Activated naive CD4-positive, alpha-beta T cell treated with anti-CD3 and anti-CD28 coated beads, Interleukin-2, amount 50 U/mL, for 24 hours (primary cell): ENCODE measurements at regions not wholly inside any gene's neighbourhood (a gene's known extent, or its start where the extent isn't known, plus 50 kb on each side); places are given as distances from the start of the nearest gene placed in this dataset.
"Not testable (repeated sequence)": the region's sequence is repeated elsewhere in the genome, so short reads cannot be mapped to it uniquely, and the experiment has no call there.

Experiments used
- H3K27ac Mint-ChIP-seq: one replicate; pipeline ENCODE4 v1.8.0; 2021; ENCODE audit warnings: mild to moderate bottlenecking, mixed read lengths
- H3K27me3 Mint-ChIP-seq: one replicate; pipeline ENCODE4 v1.8.0; 2021; ENCODE audit warnings: mixed read lengths
- H3K36me3 Mint-ChIP-seq: one replicate; pipeline ENCODE4 v1.8.0; 2021; ENCODE audit warnings: mixed read lengths
- H3K4me1 Mint-ChIP-seq: one replicate; pipeline ENCODE4 v1.8.0; 2021; ENCODE audit warnings: mixed read lengths
- H3K4me3 Mint-ChIP-seq: one replicate; pipeline ENCODE4 v1.8.0; 2021; ENCODE audit warnings: mild to moderate bottlenecking, mixed read lengths
- H3K9me3 Mint-ChIP-seq: one replicate; pipeline ENCODE4 v1.8.0; 2021; ENCODE audit warnings: mixed read lengths

DNA sequence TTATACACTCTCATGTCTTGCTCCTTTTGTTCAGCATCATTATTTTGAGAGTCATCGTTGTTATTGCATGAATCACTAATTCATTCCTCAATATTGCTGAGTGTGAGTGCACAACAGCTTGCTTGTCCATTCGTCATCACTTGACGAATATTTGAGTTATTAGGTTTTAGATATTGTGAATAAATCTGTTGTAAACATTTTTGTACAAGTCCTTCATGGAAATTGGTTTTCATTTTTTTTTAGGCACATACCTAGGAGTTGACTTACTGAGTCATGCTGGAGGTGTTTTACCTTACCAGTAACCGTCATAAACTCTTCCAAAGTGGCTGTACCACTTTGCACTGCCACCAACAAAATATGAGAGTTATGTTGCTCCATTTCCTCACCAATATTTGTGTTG is 84.2 kb upstream of the NCK2 start:
- peaks cover under 1% of the 10 kb centered on the region for H3K27me3 Mint-ChIP-seq
- H3K36me3 Mint-ChIP-seq, result peaks cover 6% of the 10 kb centered on the region
- no peaks in the 10 kb centered on the region for H3K4me1 Mint-ChIP-seq
- H3K27ac Mint-ChIP-seq, result no peak overlapping the region
- H3K4me3 Mint-ChIP-seq, result no peak overlapping the region
- peaks cover 14% of the 10 kb centered on the region for H3K9me3 Mint-ChIP-seq

DNA sequence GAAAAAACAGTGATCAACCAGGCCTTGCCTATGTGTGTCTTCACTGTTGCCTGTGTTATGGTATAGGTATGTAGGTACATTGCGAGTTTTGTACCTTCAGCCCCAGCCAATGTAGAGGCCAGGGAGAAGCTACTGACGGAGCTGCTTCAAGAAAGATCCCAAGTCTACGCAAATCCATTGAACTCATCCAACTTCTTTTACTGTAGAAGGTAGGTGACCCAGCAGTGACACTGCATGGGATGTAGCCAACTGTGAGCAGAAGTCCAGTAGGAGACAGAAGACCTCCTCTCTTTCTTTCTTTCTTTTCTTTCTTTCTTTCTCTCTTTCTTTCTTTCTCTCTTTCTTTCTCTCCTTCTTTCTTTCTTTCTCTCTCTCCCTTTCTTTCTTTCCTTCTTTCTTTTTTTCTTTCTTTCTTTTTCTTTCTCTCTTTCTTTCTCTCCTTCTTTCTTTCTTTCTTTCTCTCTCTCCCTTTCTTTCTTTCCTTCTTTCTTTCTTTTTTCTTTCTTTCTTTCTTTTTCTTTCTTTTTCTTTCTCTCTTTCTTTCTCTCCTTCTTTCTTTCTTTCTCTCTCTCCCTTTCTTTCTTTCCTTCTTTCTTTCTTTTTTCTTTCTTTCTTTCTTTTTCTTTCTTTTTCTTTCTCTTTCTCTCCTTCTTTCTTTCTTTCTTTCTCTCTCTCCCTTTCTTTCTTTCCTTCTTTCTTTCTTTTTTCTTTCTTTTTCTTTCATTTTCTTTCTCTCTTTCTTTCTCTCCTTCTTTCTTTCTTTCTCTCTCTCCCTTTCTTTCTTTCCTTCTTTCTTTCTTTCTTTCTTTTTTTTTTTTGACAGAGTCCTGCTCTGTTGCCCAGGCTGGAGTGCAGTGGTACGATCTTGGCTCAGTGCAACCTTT is 88.7 kb upstream of the NCK2 start:
- not testable (repeated sequence) for H3K9me3 Mint-ChIP-seq, H3K27ac Mint-ChIP-seq, H3K4me3 Mint-ChIP-seq, H3K27me3 Mint-ChIP-seq, H3K36me3 Mint-ChIP-seq, H3K4me1 Mint-ChIP-seq

DNA sequence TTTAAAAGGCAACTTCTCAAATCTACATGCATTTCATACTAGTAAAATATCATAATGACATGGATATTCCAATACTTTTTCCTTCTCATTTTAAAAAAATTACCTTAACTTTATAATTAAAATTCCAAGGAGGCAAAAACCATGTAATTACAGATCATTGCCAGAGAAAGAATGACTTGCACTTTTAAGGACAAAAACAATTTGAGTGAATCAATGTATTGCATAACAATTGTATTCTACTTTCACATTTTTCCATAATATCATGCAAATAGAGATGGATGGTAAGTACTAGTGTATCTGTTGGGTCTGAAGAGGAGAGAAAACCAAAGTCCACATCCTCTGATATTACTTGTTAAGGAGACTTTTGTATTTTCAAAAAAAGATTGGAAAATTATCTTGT is 89.5 kb upstream of the NCK2 start:
- Mint-ChIP-seq H3K4me3 (no peak overlapping the region), H3K9me3 (peaks cover 2% of the 10 kb centered on the region), H3K36me3 (no peaks in the 10 kb centered on the region), H3K4me1 (peaks cover 10% of the 10 kb centered on the region), H3K27me3 (no peaks in the 10 kb centered on the region), H3K27ac (no peak overlapping the region)

DNA sequence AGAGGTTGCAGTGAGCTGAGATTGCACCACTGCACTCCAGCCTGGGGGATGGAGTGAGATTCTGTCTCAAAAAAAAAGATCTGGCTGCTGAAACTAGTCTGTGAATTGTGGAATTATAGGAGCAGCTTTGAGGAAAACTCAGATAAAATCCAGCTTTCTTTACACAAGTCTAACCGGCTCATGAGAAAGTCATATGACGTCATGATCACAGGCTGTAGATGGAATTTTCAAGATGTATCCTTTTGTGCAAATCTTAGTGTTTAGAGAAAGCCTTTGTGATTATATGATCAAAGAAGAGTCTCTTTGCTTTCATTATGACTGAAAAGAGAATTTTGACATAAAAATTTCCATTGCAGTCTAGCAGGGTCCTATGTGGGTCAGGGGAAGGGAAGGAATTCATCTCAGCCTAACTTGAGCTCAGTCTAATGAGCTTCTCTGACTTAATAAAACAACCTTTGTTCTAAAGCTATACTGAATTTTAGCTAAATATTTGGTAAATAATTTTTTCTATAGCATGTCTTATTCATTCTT is 90.2 kb upstream of the NCK2 start:
- Mint-ChIP-seq H3K36me3 (no peaks in the 10 kb centered on the region), H3K4me3 (no peak overlapping the region), H3K9me3 (no peaks in the 10 kb centered on the region), H3K27ac (no peak overlapping the region), H3K27me3 (no peaks in the 10 kb centered on the region), H3K4me1 (peaks cover 10% of the 10 kb centered on the region)

DNA sequence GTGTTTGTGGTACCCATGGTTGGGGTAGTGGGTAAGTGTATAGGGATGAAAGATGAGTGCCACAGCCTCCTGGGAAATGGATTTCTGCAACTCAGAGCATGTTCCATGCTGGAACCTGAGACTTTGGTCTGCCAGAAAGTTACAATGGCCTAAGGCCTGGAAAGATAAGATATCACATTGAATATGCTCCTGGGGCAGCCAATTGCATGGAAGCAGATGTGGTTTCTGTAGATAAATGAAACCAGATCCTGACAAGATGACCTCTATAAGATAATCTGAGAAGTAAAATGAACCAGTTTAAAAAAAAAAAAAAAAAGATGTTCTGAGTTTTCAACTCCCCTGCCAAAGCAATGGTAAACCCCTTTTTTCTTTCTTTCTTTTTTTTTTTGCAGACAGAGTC is 91.4 kb upstream of the NCK2 start:
- Mint-ChIP-seq H3K4me1 (peaks cover 10% of the 10 kb centered on the region), H3K9me3 (no peaks in the 10 kb centered on the region), H3K36me3 (no peaks in the 10 kb centered on the region), H3K27me3 (no peaks in the 10 kb centered on the region), H3K27ac (no peak overlapping the region), H3K4me3 (no peak overlapping the region)

DNA sequence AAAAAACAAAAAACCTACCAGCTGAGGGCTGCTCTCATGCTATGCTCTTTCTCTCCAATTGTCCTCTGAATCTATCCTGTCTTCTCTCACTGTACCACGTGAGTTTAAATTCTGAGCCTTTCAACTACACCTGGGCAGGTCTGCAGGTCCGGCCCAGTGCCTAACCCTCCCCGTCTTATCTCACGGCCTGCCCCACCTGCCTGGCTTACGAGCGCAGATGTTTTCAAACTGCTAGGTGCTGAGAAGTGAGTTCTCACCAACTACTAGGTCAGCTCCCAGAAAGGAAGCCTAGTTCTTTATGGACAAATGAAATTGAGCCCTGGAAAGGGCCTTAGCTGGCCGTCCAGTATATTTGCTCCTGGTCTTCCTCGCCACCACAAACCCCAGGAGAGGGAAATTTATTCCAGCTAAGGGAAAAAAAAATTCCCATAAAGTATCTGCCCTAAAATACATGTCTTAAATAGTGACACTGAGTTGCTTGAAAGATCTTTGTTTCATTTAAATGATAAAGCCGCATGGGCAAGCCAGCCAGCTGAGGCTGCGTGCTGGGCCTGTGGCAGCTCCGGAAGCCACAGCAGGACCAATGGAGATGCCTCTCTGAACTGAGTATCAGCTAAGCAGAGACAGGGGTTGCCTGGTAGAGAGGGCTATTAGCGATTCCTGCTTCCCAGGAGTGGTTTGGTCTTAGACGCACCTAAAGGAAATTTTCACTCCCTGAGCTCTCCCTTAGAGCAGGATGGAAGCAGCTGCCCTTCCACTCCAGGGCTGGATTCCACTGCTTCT is 92.5 kb upstream of the NCK2 start:
- no peaks in the 10 kb centered on the region for H3K36me3 Mint-ChIP-seq
- no peaks in the 10 kb centered on the region for H3K27me3 Mint-ChIP-seq
- H3K27ac Mint-ChIP-seq, result no peak overlapping the region
- peaks cover 10% of the 10 kb centered on the region for H3K4me1 Mint-ChIP-seq
- no peaks in the 10 kb centered on the region for H3K9me3 Mint-ChIP-seq
- no peak overlapping the region for H3K4me3 Mint-ChIP-seq

DNA sequence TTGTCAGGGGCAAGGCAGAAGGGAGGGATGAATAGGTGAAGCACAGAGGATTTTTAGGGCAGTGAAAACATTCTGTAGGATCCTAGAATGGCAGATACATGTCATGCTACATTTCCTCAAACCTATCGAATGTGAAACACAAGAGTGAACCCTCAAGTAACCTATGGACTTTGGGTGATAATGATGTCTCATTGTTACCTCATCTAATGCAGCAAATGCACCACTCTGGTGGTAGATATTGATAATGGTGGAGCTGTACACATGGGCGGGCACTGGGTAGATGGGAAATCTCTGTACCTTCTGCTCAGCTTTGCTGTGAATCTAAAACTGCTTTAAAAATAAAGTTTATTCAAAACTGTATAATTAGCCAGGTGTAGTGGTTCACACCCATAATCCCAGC is 95.2 kb upstream of the NCK2 start:
- Mint-ChIP-seq H3K36me3 (no peaks in the 10 kb centered on the region), H3K4me1 (peaks cover 8% of the 10 kb centered on the region), H3K9me3 (no peaks in the 10 kb centered on the region), H3K4me3 (no peak overlapping the region), H3K27me3 (no peaks in the 10 kb centered on the region), H3K27ac (no peak overlapping the region)

DNA sequence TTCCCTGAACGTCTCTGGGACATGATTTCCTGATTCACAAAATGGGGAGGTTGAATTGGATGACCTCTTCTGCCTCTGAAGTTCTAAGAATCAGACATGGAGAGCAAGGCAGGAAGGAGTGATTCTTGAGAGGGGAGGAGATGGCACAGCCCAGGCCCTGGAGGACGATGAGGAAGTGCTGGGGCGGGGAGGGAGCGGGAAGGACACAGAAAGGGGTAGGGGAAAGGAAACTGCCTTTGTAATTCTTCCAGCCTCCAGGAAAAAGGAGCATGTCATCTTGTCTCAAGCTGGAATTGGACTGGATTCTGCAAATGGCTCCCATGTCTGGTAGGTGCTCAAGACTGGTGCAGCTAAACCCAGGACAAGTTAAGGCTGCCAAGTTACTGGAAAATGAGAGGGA is 97.0 kb upstream of the NCK2 start:
- Mint-ChIP-seq H3K36me3 (no peaks in the 10 kb centered on the region), H3K4me1 (peaks cover 5% of the 10 kb centered on the region), H3K27me3 (no peaks in the 10 kb centered on the region), H3K27ac (no peak overlapping the region), H3K4me3 (no peak overlapping the region), H3K9me3 (no peaks in the 10 kb centered on the region)

DNA sequence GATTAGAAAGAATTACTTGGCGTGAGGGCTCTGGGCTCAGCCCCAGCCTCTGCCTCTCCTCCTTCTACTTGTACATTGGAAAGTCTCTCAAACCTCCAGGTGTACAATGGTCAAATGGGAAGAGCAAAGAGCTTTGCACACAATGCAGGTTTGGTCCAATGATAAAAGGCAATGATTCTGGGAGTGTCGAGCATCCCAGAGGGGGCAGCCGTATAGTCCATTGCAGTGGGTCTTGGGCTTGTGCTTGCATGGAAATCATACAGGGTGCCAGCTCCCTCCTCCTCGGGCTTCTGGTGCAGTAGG is 98.0 kb upstream of the NCK2 start:
- H3K27me3 Mint-ChIP-seq, result no peaks in the 10 kb centered on the region
- H3K27ac Mint-ChIP-seq, result no peak overlapping the region
- no peaks in the 10 kb centered on the region for H3K36me3 Mint-ChIP-seq
- H3K4me3 Mint-ChIP-seq, result no peak overlapping the region
- no peaks in the 10 kb centered on the region for H3K9me3 Mint-ChIP-seq
- peaks cover 5% of the 10 kb centered on the region for H3K4me1 Mint-ChIP-seq

DNA sequence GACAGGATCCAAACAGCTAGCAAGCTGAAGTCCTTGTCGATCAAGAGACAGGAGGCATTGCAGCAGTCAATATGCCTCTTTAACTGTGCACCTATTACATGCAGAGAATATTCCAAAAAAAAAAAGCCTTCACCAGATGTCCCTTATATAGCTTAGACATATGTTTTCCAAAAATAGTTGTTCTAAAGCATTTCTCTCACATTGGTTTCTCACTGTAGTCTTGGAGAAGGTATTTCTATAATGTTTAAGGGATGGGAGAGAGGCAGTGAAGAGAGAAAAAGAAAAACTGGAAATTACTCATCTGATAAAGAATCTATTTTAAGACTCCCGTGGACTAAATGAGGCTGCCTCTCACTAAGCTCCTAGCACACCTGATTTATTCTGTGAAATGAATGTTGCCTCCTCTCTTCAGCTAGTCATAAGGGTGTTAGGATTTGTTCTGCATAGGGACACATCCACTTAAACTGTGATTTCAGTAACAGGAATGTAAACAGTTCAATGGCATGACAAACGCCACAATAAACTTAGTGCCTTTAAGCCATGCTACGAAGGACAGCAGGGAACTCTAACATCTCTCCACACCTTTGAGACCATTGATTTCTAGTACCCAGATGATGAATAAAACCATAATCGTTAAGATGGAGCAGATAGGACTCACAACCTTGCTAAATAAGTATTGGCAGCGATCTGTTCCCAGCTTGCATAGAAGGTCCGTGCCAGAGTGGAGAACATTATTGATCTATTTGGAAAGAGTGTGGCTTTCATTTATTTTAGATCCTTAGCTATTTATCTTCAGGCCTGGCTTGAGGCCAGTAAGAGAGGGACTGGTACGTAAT is 98.6 kb upstream of the NCK2 start:
- H3K4me1 Mint-ChIP-seq, result peaks cover 5% of the 10 kb centered on the region
- H3K27ac Mint-ChIP-seq, result no peak overlapping the region
- H3K27me3 Mint-ChIP-seq, result no peaks in the 10 kb centered on the region
- H3K9me3 Mint-ChIP-seq, result no peaks in the 10 kb centered on the region
- no peak overlapping the region for H3K4me3 Mint-ChIP-seq
- H3K36me3 Mint-ChIP-seq, result no peaks in the 10 kb centered on the region

DNA sequence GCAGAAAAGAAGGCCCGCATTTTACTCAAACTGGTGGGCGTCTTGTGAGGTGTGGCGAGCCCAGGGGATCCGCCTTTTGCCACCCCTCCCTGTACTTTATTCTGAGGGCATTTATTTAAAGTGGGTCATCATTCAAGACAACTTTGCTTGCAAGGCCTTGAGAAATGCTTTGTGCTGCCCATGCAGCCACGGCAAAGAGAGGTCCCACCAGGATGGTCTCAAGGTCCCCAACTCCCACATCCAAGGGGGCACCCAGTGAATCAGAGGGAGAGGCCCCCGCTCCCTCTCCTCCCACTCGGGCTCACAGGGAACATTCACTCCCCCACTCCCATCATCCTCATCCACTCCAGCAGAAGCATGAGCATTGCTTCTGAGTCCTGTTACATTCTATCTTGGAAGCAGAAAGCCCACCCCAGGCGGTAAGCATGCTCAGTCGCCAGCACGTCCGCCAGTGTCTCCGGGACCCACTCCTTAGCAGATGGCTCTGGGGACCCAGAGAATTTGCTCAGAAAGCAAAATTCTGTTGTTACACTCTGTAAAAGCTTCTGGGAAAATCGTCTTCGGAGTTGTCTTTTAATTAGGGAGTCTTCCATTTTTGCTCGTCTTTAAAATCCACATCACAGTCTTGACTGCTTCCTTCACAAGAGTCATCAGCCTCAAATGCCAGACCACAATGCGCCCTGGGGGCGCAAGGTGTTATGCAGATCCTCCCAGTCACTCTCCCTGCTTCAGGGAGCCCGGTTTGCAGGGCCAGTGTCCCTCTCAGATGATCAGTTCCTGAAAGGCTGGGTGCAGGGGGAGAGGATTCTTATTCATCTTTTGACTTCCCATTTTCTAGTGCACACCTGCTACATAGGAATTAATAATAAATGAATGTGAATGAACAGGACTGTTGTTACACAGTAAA is 99.4 kb upstream of the NCK2 start:
- Mint-ChIP-seq H3K27ac (peak overlapping the region; percentile 31), H3K36me3 (no peaks in the 10 kb centered on the region), H3K4me1 (no peaks in the 10 kb centered on the region), H3K4me3 (no peak overlapping the region), H3K9me3 (no peaks in the 10 kb centered on the region), H3K27me3 (no peaks in the 10 kb centered on the region)

DNA sequence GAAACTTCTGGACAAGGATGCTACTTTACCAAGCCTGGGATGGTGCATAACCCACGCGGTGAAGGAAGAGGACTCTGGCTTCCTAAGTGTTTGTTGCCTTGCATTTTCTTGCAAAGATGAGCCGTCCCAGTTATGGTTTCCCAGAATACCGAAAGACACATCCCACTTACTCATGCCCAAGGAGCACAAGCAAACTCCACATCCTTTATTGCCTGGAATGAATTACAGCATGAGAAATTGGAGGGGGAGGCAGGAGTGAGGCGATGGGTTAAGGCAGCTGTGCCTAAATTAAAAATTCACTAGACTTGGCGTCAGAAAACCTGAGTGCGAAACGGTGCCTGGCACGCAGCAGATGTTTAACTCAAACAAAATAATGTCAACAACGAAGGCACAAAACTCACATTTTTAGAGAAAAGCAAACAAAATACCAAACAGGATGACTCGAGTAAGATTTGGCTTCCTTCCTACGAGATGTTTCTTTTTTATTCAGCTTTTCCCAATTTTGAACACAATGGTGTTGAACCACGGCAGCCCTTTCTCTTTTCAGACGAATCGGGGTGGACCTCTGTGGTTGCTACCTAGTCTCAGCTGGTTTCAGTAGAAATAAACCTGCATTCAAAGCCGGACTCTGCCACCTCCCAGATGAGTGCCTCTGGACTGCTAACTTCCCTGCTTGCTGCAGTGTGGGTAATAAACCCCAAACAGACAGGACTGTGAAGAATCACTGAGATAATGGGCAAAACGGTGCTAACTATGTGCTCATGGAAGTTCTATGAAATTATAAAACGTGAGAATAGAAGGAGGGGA is 100.3 kb upstream of the NCK2 start:
- no peaks in the 10 kb centered on the region for H3K36me3 Mint-ChIP-seq
- no peaks in the 10 kb centered on the region for H3K4me1 Mint-ChIP-seq
- no peak overlapping the region for H3K4me3 Mint-ChIP-seq
- H3K27me3 Mint-ChIP-seq, result no peaks in the 10 kb centered on the region
- no peaks in the 10 kb centered on the region for H3K9me3 Mint-ChIP-seq
- H3K27ac Mint-ChIP-seq, result peak overlapping the region; percentile 39

DNA sequence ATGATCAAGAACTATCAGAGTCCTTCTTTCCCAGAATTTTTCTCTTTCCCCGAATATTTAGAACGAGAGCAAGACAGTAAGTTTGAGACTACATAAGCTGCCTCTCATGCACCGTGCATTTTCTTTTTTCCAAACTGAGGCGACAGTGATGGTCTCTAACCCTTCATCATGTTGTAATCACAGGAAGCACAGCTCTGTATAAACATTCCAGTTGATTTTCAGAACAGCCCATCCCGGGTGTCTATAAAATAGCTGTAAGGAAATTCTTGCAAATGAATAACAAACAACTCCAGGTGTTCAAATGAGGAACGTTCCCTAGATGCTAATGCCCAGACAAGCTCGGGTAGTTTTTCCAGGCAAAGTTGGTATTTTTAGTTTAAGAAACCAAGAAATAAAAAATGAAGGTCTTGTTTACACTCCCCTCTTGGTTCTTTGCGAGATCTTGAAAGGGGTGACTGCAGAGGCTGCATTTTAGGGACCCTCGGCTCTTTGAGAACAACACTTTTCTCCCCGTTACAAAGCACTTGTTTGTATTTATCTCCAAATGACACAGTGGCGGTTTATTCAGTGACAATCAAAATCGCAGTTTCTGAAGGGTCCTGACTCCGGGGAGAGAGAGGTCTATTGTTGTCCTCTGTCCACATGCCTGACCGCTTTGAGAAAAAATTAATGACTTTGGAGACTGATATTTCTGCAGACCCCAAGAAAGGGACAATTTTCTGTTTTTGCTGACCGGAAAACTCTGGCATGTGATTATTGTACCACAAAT is 101.1 kb upstream of the NCK2 start:
- Mint-ChIP-seq H3K4me1 (no peaks in the 10 kb centered on the region), H3K27ac (no peak overlapping the region), H3K4me3 (no peak overlapping the region), H3K9me3 (no peaks in the 10 kb centered on the region), H3K27me3 (no peaks in the 10 kb centered on the region), H3K36me3 (no peaks in the 10 kb centered on the region)

DNA sequence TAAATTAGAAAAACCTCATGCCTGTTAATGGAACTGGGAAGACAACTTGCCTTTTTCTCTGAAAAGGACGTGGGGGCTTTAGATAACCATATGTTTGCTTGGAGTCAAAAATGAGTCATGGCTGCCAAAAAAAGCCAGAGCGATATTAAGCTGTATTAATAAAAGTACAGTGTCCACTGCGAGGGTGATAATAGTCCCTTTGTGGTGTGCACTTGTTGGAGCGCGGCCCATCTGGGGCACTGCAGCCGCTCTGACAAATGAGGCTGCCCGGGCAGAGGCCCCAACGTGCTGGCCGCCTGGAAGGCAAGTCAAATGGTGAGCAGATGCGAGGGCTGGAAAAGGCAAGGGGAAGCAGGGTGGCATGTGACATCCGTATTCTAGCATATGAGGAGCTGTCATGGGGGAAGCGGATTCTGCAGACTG is 103.3 kb upstream of the NCK2 start:
- H3K27me3 Mint-ChIP-seq, result no peaks in the 10 kb centered on the region

More for the DNA sequence above, 103.3 kb upstream of the NCK2 start:
- Mint-ChIP-seq H3K9me3 (no peaks in the 10 kb centered on the region), H3K36me3 (no peaks in the 10 kb centered on the region), H3K4me3 (no peak overlapping the region), H3K27ac (no peak overlapping the region), H3K4me1 (no peaks in the 10 kb centered on the region)
